ENCODE measurements at regions not wholly inside any gene's neighbourhood (a gene's known extent, or its start where the extent isn't known, plus 50 kb on each side); places are given as distances from the start of the nearest gene placed in this dataset.

- in situ Hi-C loops (cut with MboI; ENCODE audit: low pct_ligation_motif_present in 1 of 4, low pct_unique_long_range_greater_than_20kb in 1 of 4, low sequenced_read_pairs in 3 of 4) (no loop called here), intact Hi-C loops (cut with DNase I; ENCODE audit: low total_unique reads) (no loop called here)
- Histone ChIP-seq H3K9me3 (peaks cover 0 to 3% of the 10 kb centered on the region in 2 donors), H3K4me1 (no peaks in the 10 kb centered on the region), H3K27me3 (no peaks in the 10 kb centered on the region), H3K27ac (no peak overlapping the region), H3K4me3 (no peak overlapping the region), H3K36me3 (no peaks in the 10 kb centered on the region)
- DNase-seq = no peak
- TF ChIP-seq EP300 (IDR thresholded peaks at IDR 0.05; ENCODE audit: low read depth) (no peak), CTCF (IDR thresholded peaks at IDR 0.05) (no peak), POLR2AphosphoS5 (IDR thresholded peaks at IDR 0.05) (no peak), POLR2A (IDR thresholded peaks at IDR 0.05) (no peak)
These were observed 437.5 kb downstream of the IGSF11 start for GRCh38 chr3:118597184-118597583.

GRCh38 chr3:118607915-118608820 lies 426.5 kb downstream of the IGSF11 start:
- TF ChIP-seq POLR2A (IDR thresholded peaks at IDR 0.05) (no peak), POLR2AphosphoS5 (IDR thresholded peaks at IDR 0.05) (no peak), CTCF (IDR thresholded peaks at IDR 0.05) (no peak), EP300 (IDR thresholded peaks at IDR 0.05; ENCODE audit: low read depth) (no peak)
- Histone ChIP-seq H3K4me1 (no peaks in the 10 kb centered on the region), H3K4me3 (no peak overlapping the region), H3K36me3 (no peaks in the 10 kb centered on the region), H3K27me3 (no peaks in the 10 kb centered on the region), H3K9me3 (no peaks in the 10 kb centered on the region), H3K27ac (no peak overlapping the region)
- in situ Hi-C loops (cut with MboI; ENCODE audit: low pct_ligation_motif_present in 1 of 4, low pct_unique_long_range_greater_than_20kb in 1 of 4, low sequenced_read_pairs in 3 of 4) = loop anchor here in 1 of 4 donors (25.0 kb wide), 1 partner anchor 1846 kb away; no protein-coding TSS in a partner anchor
- no peak for DNase-seq
- 50 to 85% methylated on average over 1 to 5 of the region's 5 CpGs for WGBS, 2 donors (ENCODE audit: low coverage in 1 of 2)
- intact Hi-C loops (cut with DNase I; ENCODE audit: low total_unique reads) = no loop called here

GRCh38 chr3:118618247-118619040 lies 416.2 kb downstream of the IGSF11 start:
- WGBS, 2 donors (ENCODE audit: low coverage in 1 of 2) = 50 to 67% methylated on average over 1 to 3 of the region's 3 CpGs
- no peaks in the 10 kb centered on the region for H3K27me3 ChIP-seq
- no peak overlapping the region for H3K4me3 ChIP-seq
- no peak overlapping the region for H3K27ac ChIP-seq
- in situ Hi-C loops (cut with MboI; ENCODE audit: low pct_ligation_motif_present in 1 of 4, low pct_unique_long_range_greater_than_20kb in 1 of 4, low sequenced_read_pairs in 3 of 4) (loop anchor here in 1 of 4 donors (25.0 kb wide), 1 partner anchor 1856 kb away; no protein-coding TSS in a partner anchor), intact Hi-C loops (cut with DNase I; ENCODE audit: low total_unique reads) (no loop called here)
- DNase-seq = no peak
- no peaks in the 10 kb centered on the region for H3K36me3 ChIP-seq
- no peaks in the 10 kb centered on the region for H3K9me3 ChIP-seq
- TF ChIP-seq POLR2A (IDR thresholded peaks at IDR 0.05) (no peak), POLR2AphosphoS5 (IDR thresholded peaks at IDR 0.05) (no peak), EP300 (IDR thresholded peaks at IDR 0.05; ENCODE audit: low read depth) (no peak), CTCF (IDR thresholded peaks at IDR 0.05) (no peak)
- no peaks in the 10 kb centered on the region for H3K4me1 ChIP-seq

GRCh38 chr3:118626453-118626852 lies 408.2 kb downstream of the IGSF11 start:
- TF ChIP-seq POLR2A (IDR thresholded peaks at IDR 0.05) (no peak), CTCF (IDR thresholded peaks at IDR 0.05) (no peak), EP300 (IDR thresholded peaks at IDR 0.05; ENCODE audit: low read depth) (no peak), POLR2AphosphoS5 (IDR thresholded peaks at IDR 0.05) (no peak)
- H3K4me3 ChIP-seq = no peak overlapping the region
- no peak for DNase-seq
- no peaks in the 10 kb centered on the region for H3K9me3 ChIP-seq
- in situ Hi-C loops (cut with MboI; ENCODE audit: low pct_ligation_motif_present in 1 of 4, low pct_unique_long_range_greater_than_20kb in 1 of 4, low sequenced_read_pairs in 3 of 4) (no loop called here), intact Hi-C loops (cut with DNase I; ENCODE audit: low total_unique reads) (no loop called here)
- H3K4me1 ChIP-seq = no peaks in the 10 kb centered on the region
- no peaks in the 10 kb centered on the region for H3K36me3 ChIP-seq
- 80% methylated on average over 3 of the region's 3 CpGs; no CpG with 5 or more reads in 1 of the 2 donors for WGBS, 2 donors (ENCODE audit: low coverage in 1 of 2)
- no peaks in the 10 kb centered on the region for H3K27me3 ChIP-seq
- no peak overlapping the region for H3K27ac ChIP-seq

Data from transverse colon (tissue), 4 donors.